Stimulated activated naive B cell treated with anti-CD40 and anti-IgM and Interleukin-4, amounts not matched to agents 10 μg/mL and 1 μg/mL and 100 μg/mL, for 72 hours (primary cell): ENCODE measurements at regions not wholly inside any gene's neighbourhood (a gene's known extent, or its start where the extent isn't known, plus 50 kb on each side); places are given as distances from the start of the nearest gene placed in this dataset.

ENCODE experiments used
- ATAC-seq, 2 donors: fragments of 150-1000 bp; cut with Tn5 transposase; replicated peaks; 2 replicates each; pipeline ENCODE4 v1.10.0; 2021; ENCODE audit warnings: moderate library complexity in 1 of 2
- DNase-seq: peaks from one replicate; pipeline ENCODE4 v3.0.0; 2021
- H3K27ac Mint-ChIP-seq: one replicate; pipeline ENCODE4 v1.8.0; 2022; ENCODE audit warnings: mild to moderate bottlenecking, mixed read lengths
- H3K27me3 Mint-ChIP-seq, 2 donors: one replicate each; pipeline ENCODE4 v1.8.0; 2022; ENCODE audit warnings: mixed read lengths in 2 of 2
- H3K36me3 Mint-ChIP-seq, 2 donors: one replicate each; pipeline ENCODE4 v1.8.0; 2022; ENCODE audit warnings: mixed read lengths in 2 of 2, mild to moderate bottlenecking in 1 of 2
- H3K4me1 Mint-ChIP-seq, 2 donors: one replicate each; pipeline ENCODE4 v1.8.0; 2022; ENCODE audit warnings: mixed read lengths in 2 of 2, mild to moderate bottlenecking in 1 of 2
- H3K4me3 Mint-ChIP-seq, 2 donors: one replicate each; pipeline ENCODE4 v1.8.0; 2022; ENCODE audit warnings: mild to moderate bottlenecking in 2 of 2, mixed read lengths in 2 of 2, moderate library complexity in 1 of 2
- H3K9me3 Mint-ChIP-seq, 2 donors: one replicate each; pipeline ENCODE4 v1.8.0; 2022; ENCODE audit warnings: mixed read lengths in 2 of 2, mild to moderate bottlenecking in 1 of 2

DNA sequence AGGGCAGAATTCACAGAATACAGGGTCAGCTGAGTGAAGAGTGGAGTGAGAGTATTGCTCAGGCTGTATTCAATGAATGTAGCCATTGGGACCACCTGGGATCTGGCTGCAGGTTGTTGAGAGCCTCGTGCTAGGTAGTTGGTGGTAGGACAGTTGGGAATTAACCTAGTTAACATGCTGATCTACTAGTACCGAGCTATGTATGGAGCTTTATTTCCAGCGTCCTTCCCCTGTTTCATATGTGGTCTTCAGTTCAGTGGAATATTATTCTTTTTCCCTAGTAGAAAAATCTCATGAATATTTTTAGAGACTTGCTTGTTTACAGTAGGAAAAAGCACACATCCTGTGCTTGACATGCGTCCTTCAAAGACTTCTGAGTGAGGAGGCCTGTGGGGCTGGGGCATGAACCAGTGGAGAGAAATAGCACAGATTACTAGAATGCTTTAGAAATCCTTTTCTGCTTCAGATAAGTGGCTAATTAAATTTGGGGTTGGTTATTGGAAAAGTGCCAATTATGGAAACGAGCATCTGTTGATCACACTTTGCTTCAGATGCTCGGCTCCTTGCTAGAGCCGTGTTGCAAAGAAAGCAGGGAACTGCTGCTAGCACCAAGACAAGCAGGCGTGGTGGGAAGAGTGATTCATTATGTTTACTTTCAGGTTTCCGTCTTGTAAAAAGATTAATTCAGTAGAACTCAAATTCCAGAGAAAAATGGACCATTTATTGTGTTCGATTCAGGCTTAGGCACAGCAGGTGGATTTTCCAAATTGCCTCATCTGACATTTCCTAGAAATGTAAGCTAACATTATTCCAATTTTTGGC lies 53.6 kb downstream of the ARF6 start:
- H3K27ac Mint-ChIP-seq, result no peak overlapping the region
- H3K27me3 Mint-ChIP-seq, result no peaks in the 10 kb centered on the region

DNA sequence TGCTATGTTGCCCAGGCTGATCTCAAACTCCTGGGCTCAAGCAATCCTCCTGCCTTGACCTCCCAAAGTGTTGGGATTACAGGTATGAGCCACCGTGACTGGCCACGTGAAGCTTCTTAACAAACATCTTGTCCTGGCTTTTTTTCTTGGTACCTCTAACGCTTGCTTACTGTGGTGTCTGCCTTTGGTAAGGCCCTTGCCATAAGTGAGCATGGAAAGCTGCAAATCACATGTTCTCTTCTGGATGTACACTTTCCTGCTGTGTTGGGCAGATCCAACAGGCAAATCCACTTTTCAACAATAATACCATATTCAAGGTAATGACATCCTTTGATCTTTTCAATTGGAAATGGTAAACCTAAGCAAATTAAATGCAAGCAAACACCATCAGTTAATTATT lies 54.6 kb downstream of the ARF6 start:
- DNase-seq (no peak), ATAC-seq (no peak)
- H3K36me3 Mint-ChIP-seq, result peaks cover 8 to 12% of the 10 kb centered on the region in 2 donors
- peaks cover 3 to 6% of the 10 kb centered on the region in 2 donors for H3K9me3 Mint-ChIP-seq
- H3K4me1 Mint-ChIP-seq, result peaks cover 35 to 56% of the 10 kb centered on the region in 2 donors
- H3K4me3 Mint-ChIP-seq, result no peak overlapping the region
- no peak overlapping the region for H3K27ac Mint-ChIP-seq
- H3K27me3 Mint-ChIP-seq, result no peaks in the 10 kb centered on the region

More for the DNA sequence above, 53.6 kb downstream of the ARF6 start:
- no peak overlapping the region for H3K4me3 Mint-ChIP-seq
- peaks cover 33 to 50% of the 10 kb centered on the region in 2 donors for H3K4me1 Mint-ChIP-seq
- H3K9me3 Mint-ChIP-seq, result peaks cover 6 to 8% of the 10 kb centered on the region in 2 donors
- ATAC-seq (no peak), DNase-seq (no peak)
- H3K36me3 Mint-ChIP-seq, result peaks cover 11 to 15% of the 10 kb centered on the region in 2 donors

DNA sequence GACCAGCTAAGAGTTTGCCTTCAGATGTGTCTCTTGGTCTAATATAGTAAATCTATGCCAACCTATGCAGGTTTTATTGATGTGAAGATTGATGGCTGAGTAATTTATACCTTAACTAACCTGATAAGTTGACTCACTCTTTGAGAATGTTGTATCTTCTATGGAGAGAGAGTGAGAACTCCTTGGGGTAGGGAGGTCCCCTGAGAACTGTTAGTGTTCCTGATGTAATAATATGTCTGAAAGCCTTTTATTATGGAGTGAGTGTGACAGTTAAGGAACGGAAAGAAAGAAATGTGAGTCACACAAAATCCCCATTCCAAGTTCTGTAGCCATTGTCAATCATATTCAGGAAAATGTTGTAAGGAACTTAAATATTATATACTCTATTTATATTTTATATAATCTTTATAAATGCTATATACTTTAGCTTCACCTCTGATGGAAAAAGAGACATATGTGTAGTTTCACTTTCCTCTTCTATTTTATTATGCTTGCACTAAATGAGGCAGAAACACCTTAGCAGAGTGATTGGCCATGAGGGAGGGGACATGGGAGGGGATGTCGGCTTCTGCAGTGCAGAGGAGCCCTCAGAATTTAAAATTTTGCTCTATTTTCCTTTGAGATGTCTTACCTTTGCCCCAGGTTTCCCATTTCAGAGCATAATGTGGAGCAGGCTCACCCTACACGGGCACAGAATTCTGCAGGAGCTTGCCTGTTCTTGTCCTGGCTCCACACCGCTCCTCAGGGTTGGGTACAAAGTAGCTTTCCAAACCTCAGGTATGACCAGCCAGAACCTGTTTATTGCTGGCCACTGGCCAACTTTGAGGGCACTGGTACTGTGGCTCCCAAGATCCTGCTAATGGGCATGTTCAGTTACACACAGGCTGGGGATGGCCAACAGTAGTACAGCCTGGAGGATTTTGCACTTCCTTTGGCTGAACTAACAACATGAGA lies 57.7 kb downstream of the ARF6 start:
- DNase-seq, result no peak
- ATAC-seq, result peak; percentile 25 to 64
- Mint-ChIP-seq H3K9me3 (no peaks in the 10 kb centered on the region), H3K27me3 (no peaks in the 10 kb centered on the region), H3K36me3 (peaks cover 5 to 6% of the 10 kb centered on the region in 2 donors), H3K27ac (no peak overlapping the region), H3K4me3 (peak overlapping the region in 1 of 2 donors; percentile 31), H3K4me1 (peaks cover 35 to 60% of the 10 kb centered on the region in 2 donors)

DNA sequence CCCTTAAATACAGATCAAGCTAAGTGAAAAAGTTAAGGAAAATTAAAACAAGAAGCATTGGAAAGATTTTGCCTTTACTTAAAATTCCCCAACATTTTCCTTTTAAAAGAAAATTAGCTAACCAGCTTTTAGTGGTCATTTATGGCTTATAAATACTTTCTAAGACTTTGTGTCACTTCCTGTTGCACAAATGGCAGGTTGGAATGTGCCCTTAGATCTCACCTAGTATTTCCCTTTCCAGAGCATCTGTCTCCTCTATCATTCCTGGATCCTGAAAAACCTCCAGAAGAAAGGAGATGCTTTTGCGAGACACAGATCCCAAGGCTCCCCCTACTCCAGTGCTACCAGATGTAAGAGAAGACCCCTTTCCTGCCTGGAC lies 58.3 kb downstream of the ARF6 start:
- no peaks in the 10 kb centered on the region for H3K9me3 Mint-ChIP-seq
- no peak overlapping the region for H3K4me3 Mint-ChIP-seq
- H3K4me1 Mint-ChIP-seq, result peaks cover 29 to 53% of the 10 kb centered on the region in 2 donors
- no peak for ATAC-seq
- DNase-seq, result no peak
- H3K36me3 Mint-ChIP-seq, result peaks cover 5 to 6% of the 10 kb centered on the region in 2 donors
- no peaks in the 10 kb centered on the region for H3K27me3 Mint-ChIP-seq
- H3K27ac Mint-ChIP-seq, result no peak overlapping the region

- Mint-ChIP-seq H3K27me3 (no peaks in the 10 kb centered on the region), H3K4me3 (no peak overlapping the region), H3K36me3 (peaks cover 5 to 6% of the 10 kb centered on the region in 2 donors), H3K9me3 (no peaks in the 10 kb centered on the region), H3K4me1 (peaks cover 25 to 47% of the 10 kb centered on the region in 2 donors), H3K27ac (peak overlapping the region; percentile 42)
- ATAC-seq (no peak), DNase-seq (no peak)
These were observed 58.9 kb downstream of the ARF6 start for GRCh38 chr14:49951691-49952345.

GRCh38 chr14:49953196-49953595 lies 60.3 kb downstream of the ARF6 start:
- Mint-ChIP-seq H3K4me3 (no peak overlapping the region), H3K27ac (no peak overlapping the region), H3K9me3 (no peaks in the 10 kb centered on the region), H3K36me3 (peaks cover 5 to 6% of the 10 kb centered on the region in 2 donors), H3K4me1 (peaks cover 24 to 50% of the 10 kb centered on the region in 2 donors), H3K27me3 (no peaks in the 10 kb centered on the region)
- DNase-seq (no peak), ATAC-seq (no peak)

GRCh38 chr14:49954171-49954631 lies 61.3 kb downstream of the ARF6 start:
- DNase-seq (no peak), ATAC-seq (no peak)
- no peaks in the 10 kb centered on the region for H3K9me3 Mint-ChIP-seq
- no peak overlapping the region for H3K27ac Mint-ChIP-seq
- H3K4me1 Mint-ChIP-seq, result peaks cover 20 to 47% of the 10 kb centered on the region in 2 donors
- no peak overlapping the region for H3K4me3 Mint-ChIP-seq
- H3K36me3 Mint-ChIP-seq, result peaks cover 3 to 6% of the 10 kb centered on the region in 2 donors
- H3K27me3 Mint-ChIP-seq, result no peaks in the 10 kb centered on the region

GRCh38 chr14:49955024-49955423 lies 62.1 kb downstream of the ARF6 start:
- H3K4me3 Mint-ChIP-seq, result no peak overlapping the region
- DNase-seq, result no peak
- H3K9me3 Mint-ChIP-seq, result no peaks in the 10 kb centered on the region
- H3K27ac Mint-ChIP-seq, result no peak overlapping the region
- H3K4me1 Mint-ChIP-seq, result peaks cover 24 to 53% of the 10 kb centered on the region in 2 donors
- H3K36me3 Mint-ChIP-seq, result peaks cover 3 to 6% of the 10 kb centered on the region in 2 donors
- ATAC-seq, result no peak
- no peaks in the 10 kb centered on the region for H3K27me3 Mint-ChIP-seq

DNA sequence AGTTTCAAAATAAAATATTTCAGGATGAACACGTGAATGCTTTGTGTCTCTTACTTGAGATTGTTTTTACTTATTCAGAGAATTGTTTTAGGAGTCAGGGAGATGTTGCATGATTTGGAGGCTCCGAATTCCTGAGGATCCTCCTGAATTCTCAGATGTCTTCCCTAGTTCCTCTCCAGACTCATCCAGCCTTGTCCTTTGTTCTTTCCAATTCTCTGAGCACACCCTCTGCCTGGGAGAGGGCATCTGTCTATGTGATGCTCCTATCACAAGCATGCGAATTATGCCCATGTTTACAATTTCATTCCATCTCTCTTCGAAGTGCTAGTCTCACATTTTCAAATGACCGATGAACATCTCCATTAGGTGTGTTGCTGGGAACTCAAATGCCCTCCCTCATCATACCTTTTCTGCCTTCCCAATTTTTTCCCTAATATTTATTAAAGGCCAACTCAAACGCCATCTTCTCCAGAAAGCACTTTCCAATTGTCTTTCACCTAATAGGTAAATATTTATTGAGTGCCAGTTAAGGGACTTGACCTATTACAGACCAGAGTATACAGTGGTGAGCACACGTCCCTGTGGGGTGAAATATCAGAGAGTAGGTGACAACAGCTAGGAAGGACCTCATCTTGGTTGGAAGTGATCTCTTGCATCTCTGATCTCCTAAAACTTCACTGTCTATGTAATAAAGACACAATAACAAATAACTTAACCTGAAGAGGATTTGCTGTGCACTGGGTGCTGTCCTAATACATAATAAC lies 64.4 kb downstream of the ARF6 start:
- no peak for DNase-seq
- peaks cover 3 to 5% of the 10 kb centered on the region in 2 donors for H3K36me3 Mint-ChIP-seq
- no peak overlapping the region for H3K4me3 Mint-ChIP-seq
- ATAC-seq, result no peak
- no peaks in the 10 kb centered on the region for H3K27me3 Mint-ChIP-seq
- H3K27ac Mint-ChIP-seq, result no peak overlapping the region
- H3K9me3 Mint-ChIP-seq, result no peaks in the 10 kb centered on the region
- peaks cover 25 to 54% of the 10 kb centered on the region in 2 donors for H3K4me1 Mint-ChIP-seq

DNA sequence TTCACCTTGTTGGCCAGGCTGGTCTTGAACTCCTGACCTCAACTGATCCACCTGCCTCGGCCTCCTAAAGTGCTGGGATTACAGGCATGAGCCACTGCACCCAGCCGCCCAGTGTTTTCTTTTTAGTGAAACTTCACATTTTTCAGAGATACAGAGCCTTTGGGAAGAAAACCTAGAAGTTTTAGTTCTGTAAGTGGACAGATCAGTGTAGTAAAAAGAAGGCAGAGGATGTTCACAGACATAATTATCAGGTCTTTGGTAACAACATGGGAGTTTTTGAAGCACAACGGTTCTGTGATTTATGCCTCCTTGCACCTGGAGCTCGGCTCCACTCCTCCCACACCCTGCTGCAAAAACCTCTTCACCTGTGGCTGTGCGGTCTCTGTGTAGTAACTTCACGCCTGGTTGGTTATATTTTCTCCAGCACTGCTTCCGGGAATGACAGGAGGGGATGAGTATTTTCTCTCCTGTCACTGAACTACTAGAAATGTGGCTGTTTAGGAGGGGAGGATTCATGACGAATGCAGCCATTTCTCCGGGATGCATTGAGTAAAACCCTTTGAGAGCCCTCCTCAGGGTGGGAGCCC lies 67.0 kb downstream of the ARF6 start:
- H3K9me3 Mint-ChIP-seq, result peaks cover 0 to 3% of the 10 kb centered on the region in 2 donors

GRCh38 chr14:49960453-49960852 lies 67.6 kb downstream of the ARF6 start:
- Mint-ChIP-seq H3K36me3 (peaks cover 3 to 4% of the 10 kb centered on the region in 2 donors), H3K4me1 (peaks cover 31 to 68% of the 10 kb centered on the region in 2 donors), H3K4me3 (peak overlapping the region in 1 of 2 donors; percentile 69), H3K9me3 (peaks cover 0 to 3% of the 10 kb centered on the region in 2 donors), H3K27ac (peak overlapping the region; percentile 83), H3K27me3 (no peaks in the 10 kb centered on the region)
- peak; percentile 12 to 15 for ATAC-seq
- DNase-seq, result no peak

More for the DNA sequence above, 67.0 kb downstream of the ARF6 start:
- H3K36me3 Mint-ChIP-seq, result peaks cover 3 to 4% of the 10 kb centered on the region in 2 donors
- peak overlapping the region; percentile 31 to 69 for H3K4me3 Mint-ChIP-seq
- H3K4me1 Mint-ChIP-seq, result peaks cover 32 to 71% of the 10 kb centered on the region in 2 donors
- ATAC-seq (peak; percentile 62 to 63), DNase-seq (peak; percentile 31)
- peak overlapping the region; percentile 83 for H3K27ac Mint-ChIP-seq
- H3K27me3 Mint-ChIP-seq, result no peaks in the 10 kb centered on the region

- peak; percentile 79 to 80 for ATAC-seq
- Mint-ChIP-seq H3K4me3 (no peak overlapping the region), H3K27ac (peak overlapping the region; percentile 83), H3K27me3 (no peaks in the 10 kb centered on the region), H3K4me1 (peaks cover 38 to 77% of the 10 kb centered on the region in 2 donors), H3K36me3 (peaks cover 3 to 4% of the 10 kb centered on the region in 2 donors), H3K9me3 (peaks cover 0 to 3% of the 10 kb centered on the region in 2 donors)
- DNase-seq, result no peak
These were observed 68.7 kb downstream of the ARF6 start for GRCh38 chr14:49961270-49962222.
